HUES6 (cell line): ENCODE measurements at regions not wholly inside any gene's neighbourhood (a gene's known extent, or its start where the extent isn't known, plus 50 kb on each side); places are given as distances from the start of the nearest gene placed in this dataset.

Experiments used
- H3K27ac ChIP-seq: 2 replicates; pipeline ENCODE4 v1.7.0; 2013; ENCODE audit warnings: low read depth, mild to moderate bottlenecking, low read length, inconsistent platforms
- H3K27me3 ChIP-seq: 2 replicates; pipeline ENCODE4 v1.6.1; 2013; ENCODE audit warnings: low read length; ENCODE audit not compliant: control insufficient read depth, insufficient read depth
- H3K36me3 ChIP-seq: 2 replicates; pipeline ENCODE4 v1.6.1; 2013; ENCODE audit warnings: low read length; ENCODE audit not compliant: control insufficient read depth, insufficient read depth
- H3K4me1 ChIP-seq: 2 replicates; pipeline ENCODE4 v1.6.1; 2013; ENCODE audit warnings: low read length; ENCODE audit not compliant: control insufficient read depth, insufficient read depth
- H3K4me3 ChIP-seq: 2 replicates; pipeline ENCODE4 v1.5.1; 2013; ENCODE audit warnings: low read depth, low read length
- H3K9ac ChIP-seq: one replicate; pipeline ENCODE4 v1.6.1; 2013; ENCODE audit warnings: mild to moderate bottlenecking, low read length
- H3K9me3 ChIP-seq: 2 replicates; pipeline ENCODE4 v1.6.1; 2013; ENCODE audit warnings: low read depth, low read length; ENCODE audit not compliant: control insufficient read depth, insufficient read depth

GRCh38 chr3:148002705-148003205 is 593.6 kb downstream of the ZIC1 start:
- no peak overlapping the region for H3K27ac ChIP-seq
- no peak overlapping the region for H3K4me3 ChIP-seq
- no peaks in the 10 kb centered on the region for H3K27me3 ChIP-seq
- no peaks in the 10 kb centered on the region for H3K9me3 ChIP-seq
- no peak overlapping the region for H3K9ac ChIP-seq
- H3K4me1 ChIP-seq: no peaks in the 10 kb centered on the region; the same call in 1 of the 2 replicates
- H3K36me3 ChIP-seq: no peaks in the 10 kb centered on the region

GRCh38 chr3:148004331-148004730 is 595.2 kb downstream of the ZIC1 start:
- Histone ChIP-seq H3K9ac (no peak overlapping the region), H3K27me3 (no peaks in the 10 kb centered on the region), H3K4me3 (no peak overlapping the region), H3K27ac (no peak overlapping the region), H3K4me1 (no peaks in the 10 kb centered on the region; the same call in 1 of the 2 replicates), H3K36me3 (no peaks in the 10 kb centered on the region), H3K9me3 (no peaks in the 10 kb centered on the region)

- no peak overlapping the region for H3K27ac ChIP-seq
- no peaks in the 10 kb centered on the region; the same call in 1 of the 2 replicates for H3K4me1 ChIP-seq
- no peak overlapping the region for H3K9ac ChIP-seq
- no peak overlapping the region for H3K4me3 ChIP-seq
- no peaks in the 10 kb centered on the region for H3K36me3 ChIP-seq
- H3K27me3 ChIP-seq: no peaks in the 10 kb centered on the region
- H3K9me3 ChIP-seq: no peaks in the 10 kb centered on the region
Observed at GRCh38 chr3:148005456-148005855, 596.3 kb downstream of the ZIC1 start.

- H3K36me3 ChIP-seq: no peaks in the 10 kb centered on the region
- H3K4me3 ChIP-seq: no peak overlapping the region
- no peaks in the 10 kb centered on the region for H3K9me3 ChIP-seq
- no peaks in the 10 kb centered on the region for H3K27me3 ChIP-seq
- no peak overlapping the region for H3K27ac ChIP-seq
- no peak overlapping the region for H3K9ac ChIP-seq
- H3K4me1 ChIP-seq: no peaks in the 10 kb centered on the region; the same call in 1 of the 2 replicates
Observed at GRCh38 chr3:148006508-148006907, 597.3 kb downstream of the ZIC1 start.

- Histone ChIP-seq H3K4me3 (no peak overlapping the region), H3K27me3 (no peaks in the 10 kb centered on the region), H3K4me1 (no peaks in the 10 kb centered on the region; the same call in 1 of the 2 replicates), H3K36me3 (no peaks in the 10 kb centered on the region), H3K27ac (no peak overlapping the region), H3K9ac (no peak overlapping the region), H3K9me3 (no peaks in the 10 kb centered on the region)
Observed at GRCh38 chr3:148008591-148008990, 599.4 kb downstream of the ZIC1 start.

- no peaks in the 10 kb centered on the region for H3K9me3 ChIP-seq
- H3K27ac ChIP-seq: no peak overlapping the region
- H3K4me3 ChIP-seq: no peak overlapping the region
- no peaks in the 10 kb centered on the region for H3K36me3 ChIP-seq
- H3K4me1 ChIP-seq: no peaks in the 10 kb centered on the region
- H3K27me3 ChIP-seq: no peaks in the 10 kb centered on the region
- no peak overlapping the region for H3K9ac ChIP-seq
Observed at GRCh38 chr3:148020861-148021260, 611.7 kb downstream of the ZIC1 start.

GRCh38 chr3:148021381-148021780 is 612.2 kb downstream of the ZIC1 start:
- H3K4me1 ChIP-seq: no peaks in the 10 kb centered on the region
- H3K4me3 ChIP-seq: no peak overlapping the region
- H3K36me3 ChIP-seq: no peaks in the 10 kb centered on the region
- no peak overlapping the region for H3K27ac ChIP-seq
- H3K9ac ChIP-seq: no peak overlapping the region
- H3K9me3 ChIP-seq: no peaks in the 10 kb centered on the region
- no peaks in the 10 kb centered on the region for H3K27me3 ChIP-seq

GRCh38 chr3:148023994-148024393 is 614.8 kb downstream of the ZIC1 start:
- Histone ChIP-seq H3K36me3 (no peaks in the 10 kb centered on the region), H3K27me3 (no peaks in the 10 kb centered on the region)

GRCh38 chr3:148026009-148026588 is 616.9 kb downstream of the ZIC1 start:
- Histone ChIP-seq H3K9ac (no peak overlapping the region), H3K4me1 (no peaks in the 10 kb centered on the region), H3K9me3 (no peaks in the 10 kb centered on the region), H3K27ac (no peak overlapping the region), H3K27me3 (no peaks in the 10 kb centered on the region), H3K36me3 (no peaks in the 10 kb centered on the region), H3K4me3 (no peak overlapping the region)

More at GRCh38 chr3:148023994-148024393, 614.8 kb downstream of the ZIC1 start:
- no peaks in the 10 kb centered on the region for H3K4me1 ChIP-seq
- H3K4me3 ChIP-seq: no peak overlapping the region
- H3K27ac ChIP-seq: no peak overlapping the region
- H3K9me3 ChIP-seq: no peaks in the 10 kb centered on the region
- H3K9ac ChIP-seq: no peak overlapping the region

- no peaks in the 10 kb centered on the region for H3K4me1 ChIP-seq
- H3K9ac ChIP-seq: no peak overlapping the region
- no peak overlapping the region for H3K4me3 ChIP-seq
- H3K27ac ChIP-seq: no peak overlapping the region
- H3K27me3 ChIP-seq: no peaks in the 10 kb centered on the region
- no peaks in the 10 kb centered on the region for H3K9me3 ChIP-seq
- H3K36me3 ChIP-seq: no peaks in the 10 kb centered on the region
Observed at GRCh38 chr3:148030975-148031374, 621.8 kb downstream of the ZIC1 start.

GRCh38 chr3:148034353-148034752 is 625.2 kb downstream of the ZIC1 start:
- no peak overlapping the region for H3K27ac ChIP-seq
- H3K9ac ChIP-seq: no peak overlapping the region
- no peaks in the 10 kb centered on the region for H3K27me3 ChIP-seq
- no peak overlapping the region for H3K4me3 ChIP-seq
- H3K4me1 ChIP-seq: peaks cover 8% of the 10 kb centered on the region; the same call in 1 of the 2 replicates
- H3K36me3 ChIP-seq: no peaks in the 10 kb centered on the region
- no peaks in the 10 kb centered on the region for H3K9me3 ChIP-seq
